HG03135 (cell line): ENCODE measurements at regions not wholly inside any gene's neighbourhood (a gene's known extent, or its start where the extent isn't known, plus 50 kb on each side); places are given as distances from the start of the nearest gene placed in this dataset.
"Not testable (repeated sequence)": the region's sequence is repeated elsewhere in the genome, so short reads cannot be mapped to it uniquely, and the experiment has no call there.

ENCODE experiments used
- ATAC-seq: cut with Tn5 transposase; IDR thresholded peaks from one replicate; pipeline ENCODE4 v1.9.1; 2021; ENCODE audit warnings: mild to moderate bottlenecking, moderate library complexity; ENCODE audit not compliant: unreplicated experiment

DNA sequence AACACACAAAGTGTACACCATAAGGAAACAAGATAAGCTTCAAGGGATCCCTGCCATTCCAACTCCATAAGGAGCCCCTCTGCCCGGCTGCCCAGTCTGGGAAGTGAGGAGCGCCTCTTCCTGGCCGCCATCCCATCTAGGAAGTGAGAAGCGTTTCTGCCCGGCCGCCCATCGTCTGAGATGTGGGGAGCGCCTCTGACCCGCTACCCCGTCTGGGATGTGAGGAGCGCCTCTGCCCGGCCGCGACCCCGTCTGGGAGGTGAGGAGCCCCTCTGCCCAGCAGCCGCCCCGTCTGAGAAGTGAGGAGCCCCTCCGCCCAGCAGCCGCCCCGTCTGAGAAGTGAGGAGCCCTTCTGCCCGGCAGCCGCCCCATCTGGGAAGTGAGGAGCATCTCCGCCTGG is 51.8 kb upstream of the KLHL4 start:
- not testable (repeated sequence) for ATAC-seq
